ENCODE measurements at regions not wholly inside any gene's neighbourhood (a gene's known extent, or its start where the extent isn't known, plus 50 kb on each side); places are given as distances from the start of the nearest gene placed in this dataset.

DNA sequence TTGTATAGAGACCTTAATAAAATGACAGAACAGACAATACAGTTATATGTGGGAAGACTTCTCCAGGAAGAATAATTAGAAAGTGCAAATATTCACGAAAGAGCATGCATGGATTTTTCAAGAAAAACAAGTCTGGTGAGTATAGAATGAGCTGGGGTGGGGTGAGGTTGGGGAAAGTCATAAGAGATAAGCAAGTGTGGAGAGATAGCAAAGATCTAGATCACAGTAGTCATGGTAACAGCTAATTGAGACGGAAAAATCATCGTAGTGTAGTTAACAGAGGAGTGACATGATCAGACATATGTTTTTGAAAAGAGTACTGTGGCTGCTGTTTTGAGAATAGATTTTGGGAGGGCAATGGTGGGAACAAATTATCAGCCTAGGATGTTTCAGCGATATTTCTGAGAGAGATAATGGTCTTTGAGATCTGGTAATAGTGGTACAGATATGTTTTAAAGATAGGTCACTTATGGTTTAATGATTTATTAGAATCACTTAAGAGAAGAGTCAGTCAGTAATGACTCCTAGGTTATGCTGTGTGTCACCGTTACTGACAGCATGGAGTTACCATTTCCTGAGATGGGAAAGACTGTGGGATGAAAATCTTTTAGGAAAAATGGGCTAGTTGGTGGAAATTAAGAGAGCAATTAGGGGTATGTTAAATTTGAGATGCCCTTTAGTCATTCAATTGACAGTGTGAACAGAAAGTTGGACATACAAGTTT, 248.5 kb upstream of the SLC8A1 start:
- no peak for DNase-seq

DNA sequence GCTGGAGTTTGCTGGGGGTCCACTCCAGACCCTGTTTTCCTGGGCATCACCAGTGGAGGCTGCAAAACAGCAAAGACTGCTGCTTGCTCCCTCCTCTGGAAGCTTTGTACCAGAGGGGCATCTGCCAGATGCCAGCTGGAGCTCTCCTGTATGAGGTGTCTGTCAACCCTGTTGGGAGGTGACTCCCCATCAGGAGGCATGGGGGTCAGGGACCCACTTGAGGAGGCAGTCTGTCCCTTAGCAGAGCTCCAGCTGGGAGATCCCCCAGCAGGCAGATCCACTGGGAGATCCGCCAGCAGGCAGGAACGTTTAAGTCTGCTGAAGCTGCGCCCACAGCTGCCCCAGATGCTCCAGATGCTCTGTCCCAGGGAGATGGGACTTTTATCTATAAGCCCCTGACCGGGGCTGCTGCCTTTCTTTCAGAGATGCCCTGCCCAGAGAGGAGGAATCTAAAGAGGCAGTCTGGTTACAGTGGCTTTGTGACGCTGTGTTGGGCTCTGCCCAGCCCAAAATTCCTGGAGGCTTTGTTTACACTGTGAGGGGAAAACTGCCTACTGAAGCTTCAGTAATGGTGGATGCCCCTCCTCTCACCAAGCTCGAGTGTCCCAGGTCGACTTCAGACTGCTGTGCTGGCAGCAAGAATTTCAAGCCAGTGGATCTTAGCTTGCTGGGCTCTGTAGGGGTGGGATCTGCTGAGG, 260.5 kb upstream of the SLC8A1 start:
- DNase-seq = peak; percentile 25

DNA sequence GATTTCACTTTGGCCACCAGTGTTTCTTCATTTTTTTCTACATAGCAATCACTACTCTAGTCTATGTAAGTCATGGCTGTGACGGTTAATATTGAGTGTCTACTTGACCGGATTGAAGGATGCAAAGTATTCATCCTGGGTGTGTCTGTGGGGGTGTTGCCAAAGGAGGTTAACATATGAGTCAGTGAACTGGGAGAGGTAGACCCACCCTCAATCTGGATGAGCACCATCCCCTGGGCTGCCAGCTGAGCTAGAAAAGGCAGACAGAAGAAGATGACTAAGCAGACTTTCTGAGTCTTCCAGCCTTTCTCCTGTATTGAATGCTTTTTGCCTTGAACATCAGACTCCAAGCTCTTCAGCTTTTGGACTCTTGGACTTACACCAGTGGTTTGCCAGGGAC, 265.0 kb upstream of the SLC8A1 start:
- DNase-seq = peak; percentile 88

DNA sequence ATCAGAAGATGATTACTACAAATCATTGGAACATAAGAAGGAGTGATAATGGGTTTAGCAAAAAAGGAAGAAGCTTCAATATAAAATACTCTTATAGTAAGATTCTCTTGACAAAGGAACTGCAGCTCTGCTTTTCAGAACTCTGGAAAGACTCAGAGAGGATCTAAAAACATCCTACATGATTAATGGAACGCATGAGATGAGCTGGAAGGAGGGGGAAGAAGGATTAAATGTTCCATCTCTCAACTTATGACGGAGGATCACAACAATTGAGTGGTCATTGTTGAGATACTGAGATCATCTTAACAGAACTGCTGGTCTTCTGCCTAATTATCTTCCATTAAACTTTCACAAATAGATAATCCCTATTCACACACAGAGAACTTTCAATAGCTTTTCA, 267.5 kb upstream of the SLC8A1 start:
- peak; percentile 15 for DNase-seq

DNA sequence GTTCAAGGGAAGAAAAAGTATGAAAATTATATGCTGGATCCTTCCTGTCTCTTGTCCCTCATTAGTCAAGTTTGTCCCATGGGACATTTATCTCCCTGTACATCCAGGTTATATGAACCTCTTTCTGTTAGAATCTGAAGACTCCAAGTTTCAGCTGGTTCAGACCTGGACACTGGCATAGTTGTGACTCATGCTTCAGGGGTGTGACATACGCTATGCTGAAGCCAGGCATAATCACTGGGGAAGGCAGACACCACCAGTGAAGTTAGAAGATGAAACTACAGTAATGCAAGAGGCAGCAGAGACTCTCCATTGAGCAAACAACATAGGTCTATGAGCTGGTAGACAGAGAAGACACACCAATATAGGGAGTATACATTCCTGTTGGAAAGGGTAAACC, 269.7 kb upstream of the SLC8A1 start:
- DNase-seq = peak; percentile 37

DNA sequence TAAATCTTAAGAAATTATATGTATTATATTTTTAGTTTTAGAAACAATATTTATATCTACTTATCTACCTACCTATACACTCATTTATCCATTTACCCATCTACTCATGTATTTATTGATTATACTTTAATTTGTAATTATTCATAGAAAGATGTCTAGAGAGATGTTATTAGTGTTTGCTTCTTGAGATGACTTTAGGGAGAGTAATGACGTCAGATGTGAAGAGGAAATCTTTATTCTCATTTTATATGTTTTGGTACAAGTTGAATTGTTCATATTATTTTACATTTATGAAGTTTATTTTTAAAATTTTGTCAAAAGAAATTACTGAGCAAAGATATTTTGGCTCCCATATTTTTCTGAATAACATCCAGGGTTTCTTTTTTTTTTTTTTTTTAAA, 271.3 kb upstream of the SLC8A1 start:
- DNase-seq = no peak

DNA sequence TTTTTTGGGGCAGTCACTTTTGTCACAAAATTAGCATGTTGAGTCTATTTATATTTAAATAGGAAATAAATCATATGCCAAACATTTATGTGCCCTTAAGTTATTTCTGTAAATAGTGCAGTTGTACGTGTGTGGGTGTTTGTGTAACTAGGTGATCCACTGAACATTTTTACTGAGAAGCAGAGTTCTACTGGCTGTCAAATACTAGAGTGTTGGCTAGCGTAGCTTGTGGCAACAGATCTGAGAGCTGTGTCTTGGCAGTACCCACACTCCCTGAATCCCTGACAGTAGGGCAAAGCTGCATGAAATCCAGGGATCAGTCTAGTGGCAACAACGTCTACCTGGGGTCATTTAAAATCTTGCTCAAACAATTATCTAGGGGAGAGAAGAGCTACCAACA, 273.1 kb upstream of the SLC8A1 start:
- no peak for DNase-seq

DNA sequence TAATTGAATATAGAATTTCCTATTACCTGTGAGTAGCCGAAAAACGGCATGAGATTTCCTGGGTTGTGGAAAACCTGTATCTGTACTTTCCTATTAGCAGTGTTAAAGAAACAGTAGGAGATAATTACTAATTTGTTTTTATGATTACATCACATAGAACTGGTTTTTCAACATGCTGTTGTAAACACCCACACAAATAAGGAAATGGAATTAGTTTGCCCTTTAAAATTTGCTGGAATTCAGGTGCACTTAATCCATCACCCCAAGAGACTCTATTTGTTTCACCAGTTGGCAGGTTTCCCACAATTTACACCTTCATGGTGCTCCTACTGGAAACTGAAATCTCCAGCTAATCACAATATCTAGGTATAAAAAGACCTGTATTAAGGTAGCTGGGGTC, 274.1 kb upstream of the SLC8A1 start:
- no peak for DNase-seq

DNA sequence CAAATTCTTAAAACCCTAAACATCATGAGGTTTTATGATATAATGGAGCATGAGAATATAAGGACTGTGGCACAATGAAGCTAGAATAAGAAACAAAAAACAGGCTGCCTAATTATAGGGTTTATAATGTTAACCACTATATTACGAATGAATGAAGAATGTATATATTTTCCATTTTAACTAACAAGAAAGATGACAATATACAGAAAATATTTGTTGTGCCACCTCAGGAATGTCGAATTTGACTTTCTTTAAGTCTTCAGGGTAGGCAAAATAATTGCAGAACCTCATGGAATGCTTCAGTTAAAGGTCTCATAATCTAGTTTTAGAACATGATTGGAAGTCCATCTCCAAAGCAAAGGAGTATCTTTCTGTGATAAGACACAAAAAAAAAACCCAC, 282.9 kb upstream of the SLC8A1 start:
- peak; percentile 92 for DNase-seq

DNA sequence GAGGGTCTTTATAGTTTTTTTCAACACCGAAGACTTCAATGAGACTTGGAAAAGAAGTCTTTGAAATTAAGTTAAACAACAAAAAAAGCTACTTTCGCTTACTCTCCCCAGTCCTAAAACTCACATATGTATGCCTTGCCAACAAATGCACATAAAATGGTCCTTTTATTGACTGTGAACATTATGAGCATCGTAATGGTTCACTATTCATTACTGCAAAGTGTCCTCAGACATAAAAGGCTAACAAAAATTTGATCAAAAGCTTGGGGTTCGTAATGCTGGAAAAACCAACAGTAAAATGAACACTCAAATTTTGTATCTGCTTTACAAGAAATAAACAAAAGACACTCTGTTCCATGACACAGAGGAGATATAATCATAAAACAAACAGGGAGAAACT, 285.3 kb upstream of the SLC8A1 start:
- no peak for DNase-seq

DNA sequence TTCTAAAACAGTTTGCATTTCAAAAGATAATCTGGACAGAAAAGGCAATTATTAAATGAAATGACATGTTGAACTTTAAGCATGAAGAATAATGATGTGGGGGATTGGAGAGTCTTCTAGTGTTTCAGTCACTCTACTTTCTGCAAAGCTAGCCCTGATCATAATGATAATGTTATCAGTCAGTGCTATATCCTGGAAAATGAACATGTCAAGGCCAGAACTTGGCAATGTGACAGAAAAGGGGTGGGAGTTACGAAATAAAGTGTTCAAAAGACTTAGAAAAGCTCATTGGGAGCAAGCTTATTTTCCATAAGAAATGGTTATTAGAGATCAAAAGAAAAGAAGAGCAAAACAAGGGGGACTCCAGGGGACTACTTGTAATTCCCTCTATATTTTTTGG, 288.5 kb upstream of the SLC8A1 start:
- no peak for DNase-seq

DNA sequence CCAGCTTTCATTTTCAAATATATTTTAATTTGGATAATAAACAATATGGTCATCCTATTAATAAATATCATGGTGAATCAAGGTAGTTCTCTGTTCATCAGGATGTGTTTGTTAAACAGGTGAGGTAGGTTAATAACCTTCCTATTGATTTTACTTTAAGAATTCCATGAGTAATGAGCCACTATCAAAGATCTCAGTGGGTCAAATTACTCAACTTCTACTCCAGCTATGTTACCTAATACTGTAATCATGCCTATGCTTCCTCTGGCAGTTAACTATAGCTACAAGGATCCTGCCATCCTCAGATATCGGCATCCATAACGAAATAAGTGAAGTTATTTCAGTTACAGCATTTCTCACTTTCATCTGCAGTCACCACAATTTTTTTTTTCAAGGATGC, 289.6 kb upstream of the SLC8A1 start:
- DNase-seq = no peak

DNA sequence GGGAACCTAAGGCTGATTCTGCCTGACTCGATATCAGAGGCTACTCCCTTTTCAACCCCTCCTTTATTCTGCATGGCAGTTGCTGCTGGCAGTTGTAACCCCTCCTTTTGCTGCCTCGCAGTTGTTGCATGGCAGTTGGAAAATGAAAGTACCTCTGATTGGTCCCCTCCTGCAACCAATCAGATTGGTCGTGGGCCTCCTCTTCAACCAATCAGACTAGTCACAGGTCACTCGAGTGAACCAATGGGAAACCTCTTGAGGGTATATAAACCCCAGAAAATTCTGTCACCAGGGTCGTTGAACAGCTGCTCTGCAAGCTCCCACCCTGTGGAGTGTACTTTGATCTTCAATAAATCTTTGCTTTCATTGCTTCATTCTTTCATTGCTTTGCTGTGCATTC, 294.3 kb upstream of the SLC8A1 start:
- DNase-seq = no peak

DNA sequence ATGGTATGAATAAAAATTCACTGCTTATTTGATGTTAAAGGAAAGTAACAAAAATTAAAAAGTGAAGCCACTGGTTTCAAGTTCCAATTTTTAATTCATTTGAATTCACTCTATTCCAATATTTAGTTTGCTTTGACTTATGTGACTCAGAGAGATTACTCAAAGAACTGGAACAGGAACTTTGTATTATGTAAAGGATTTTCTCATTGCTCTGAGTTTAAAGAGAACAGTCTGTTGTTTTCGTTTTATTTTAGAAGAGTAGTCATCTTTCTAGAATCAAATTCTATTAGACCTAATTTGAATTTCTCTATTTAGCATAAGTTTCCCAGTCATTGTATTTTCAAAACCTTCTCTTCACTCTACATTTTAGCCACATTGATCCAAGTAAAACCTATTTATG, 300.1 kb upstream of the SLC8A1 start:
- DNase-seq = no peak

DNA sequence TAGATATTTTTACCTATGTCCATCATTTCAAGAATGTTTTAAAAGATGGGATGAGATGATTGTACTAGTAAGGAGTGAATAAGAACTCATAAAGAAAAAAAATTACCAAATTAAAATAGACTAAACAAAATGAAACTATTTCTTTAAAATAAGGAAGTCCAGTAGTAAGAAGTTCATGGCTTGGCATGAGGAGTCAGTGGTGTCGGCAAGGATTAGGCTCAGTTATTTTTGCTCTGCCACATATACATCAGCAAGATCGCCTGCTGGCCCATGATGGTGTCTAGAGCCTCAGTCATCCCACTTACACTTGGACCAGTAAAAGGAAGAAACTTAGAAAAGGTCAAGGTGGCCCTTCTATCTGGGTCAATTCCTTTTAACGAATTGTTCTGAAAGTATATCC, 300.9 kb upstream of the SLC8A1 start:
- DNase-seq = no peak

DNA sequence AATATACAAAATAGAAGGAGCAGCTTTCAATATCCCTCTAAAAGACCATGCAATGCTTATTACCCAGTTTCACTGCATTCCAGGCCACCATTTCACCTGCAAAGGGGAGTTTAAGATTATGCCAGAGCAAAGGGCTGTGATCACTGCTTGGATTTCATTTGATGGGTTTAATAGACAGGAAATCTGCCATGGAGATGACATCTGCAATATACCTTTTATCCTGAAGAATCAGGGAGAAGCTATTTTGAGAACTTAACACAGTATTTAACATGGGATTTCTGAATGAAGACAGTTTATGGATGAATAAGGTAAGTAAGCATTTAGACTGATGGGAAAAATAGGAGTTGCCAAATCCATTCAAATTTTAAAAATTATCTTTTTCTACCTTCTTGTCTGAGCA, 303.0 kb upstream of the SLC8A1 start:
- DNase-seq = no peak

DNA sequence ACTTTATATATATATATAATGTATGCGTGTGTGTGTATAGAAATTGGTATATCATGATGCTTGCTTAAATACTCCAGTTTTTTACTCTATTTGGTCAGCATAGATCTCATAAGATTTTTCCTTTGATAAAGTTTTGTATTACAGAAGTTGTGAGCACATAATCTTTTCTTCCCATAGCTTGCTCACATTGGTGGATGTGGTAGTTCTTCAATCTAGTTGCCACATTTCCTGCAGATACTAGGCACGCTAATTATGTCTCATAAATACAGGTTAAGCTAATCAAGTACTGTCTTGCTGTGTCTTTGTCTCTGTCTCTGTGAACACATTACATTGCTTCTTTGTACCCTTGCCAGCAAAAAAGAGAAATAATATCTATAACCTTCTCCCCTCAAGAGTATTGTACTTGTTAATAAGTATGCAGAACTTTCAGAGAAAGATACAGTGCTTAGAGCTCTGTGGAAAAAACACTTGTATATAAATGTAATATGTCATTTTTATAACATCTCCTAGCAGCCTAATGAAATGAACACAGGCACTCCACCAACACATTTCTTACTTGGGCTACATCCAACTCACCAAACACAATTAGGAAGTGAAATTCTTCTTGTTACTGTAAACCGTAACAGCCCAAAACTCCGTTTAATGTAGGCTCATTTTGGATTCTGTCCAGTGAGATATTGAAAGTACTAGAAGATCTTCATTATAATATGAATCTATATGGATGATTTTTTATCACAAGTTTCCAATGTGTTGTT, 306.7 kb upstream of the SLC8A1 start:
- DNase-seq = no peak

DNA sequence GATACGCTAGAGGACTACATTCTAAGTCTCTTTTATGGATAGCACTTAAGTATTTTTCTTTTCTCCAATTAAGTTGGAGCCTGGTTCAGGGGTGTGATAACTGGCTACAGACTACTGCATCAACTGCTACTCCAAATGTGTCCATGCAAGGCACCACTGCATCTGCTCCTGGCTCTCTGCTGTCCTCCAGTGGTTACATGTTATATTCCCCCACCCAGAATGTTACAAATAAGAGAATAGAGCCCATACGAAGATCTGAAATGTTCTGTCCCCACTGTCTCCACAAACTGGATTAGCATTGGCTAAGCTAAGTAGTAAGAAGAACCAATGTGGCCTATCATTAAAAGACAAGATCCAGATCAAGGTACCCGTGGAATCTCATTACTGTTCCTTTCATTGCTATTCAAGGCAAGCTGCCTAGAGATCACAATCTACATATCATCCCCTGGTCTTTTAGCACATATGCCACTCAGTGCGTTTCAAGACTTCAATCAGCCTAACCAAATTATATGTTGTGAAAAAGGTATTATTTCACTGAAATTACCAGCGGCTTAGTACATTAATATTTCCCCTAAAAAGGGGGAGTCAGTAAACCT, 308.3 kb upstream of the SLC8A1 start:
- peak; percentile 71 for DNase-seq

DNA sequence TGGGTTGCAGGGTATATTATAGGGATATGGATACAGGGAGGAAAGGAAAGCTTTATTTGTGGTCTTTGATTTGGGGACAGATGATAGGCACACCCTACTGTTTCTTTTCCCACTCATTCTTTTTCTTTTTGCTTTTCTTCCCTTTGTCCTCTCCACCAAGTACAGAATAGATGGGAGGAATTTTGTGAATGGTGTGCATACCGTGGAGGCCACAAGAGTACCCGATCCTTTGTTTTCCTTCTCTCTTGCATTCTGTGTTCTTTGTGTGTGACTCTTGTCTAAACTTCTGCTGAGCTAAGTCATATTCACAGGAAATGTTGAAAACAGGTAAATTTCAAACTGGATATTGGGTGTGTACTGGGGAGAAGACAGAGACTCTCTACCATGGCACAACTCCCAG, 321.4 kb upstream of the SLC8A1 start:
- no peak for DNase-seq

DNA sequence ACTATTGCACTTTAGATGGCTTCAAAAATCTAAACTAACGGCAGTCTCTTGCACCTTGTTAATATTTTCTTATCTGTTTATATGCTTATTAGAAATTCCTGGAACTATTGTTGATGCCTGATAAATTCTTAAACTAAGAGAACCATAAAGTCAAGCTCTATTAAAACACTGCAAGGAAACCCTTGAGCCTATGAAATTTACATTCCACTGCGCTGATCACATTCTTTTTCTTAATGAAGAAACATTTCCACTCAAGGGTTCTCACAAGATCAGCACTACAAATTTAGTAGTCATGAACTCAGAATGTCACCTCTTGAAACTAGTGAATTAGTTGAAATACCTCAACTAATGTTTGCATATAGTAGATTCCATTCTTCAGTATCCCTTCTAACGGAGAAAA, 331.8 kb upstream of the SLC8A1 start:
- no peak for DNase-seq

DNA sequence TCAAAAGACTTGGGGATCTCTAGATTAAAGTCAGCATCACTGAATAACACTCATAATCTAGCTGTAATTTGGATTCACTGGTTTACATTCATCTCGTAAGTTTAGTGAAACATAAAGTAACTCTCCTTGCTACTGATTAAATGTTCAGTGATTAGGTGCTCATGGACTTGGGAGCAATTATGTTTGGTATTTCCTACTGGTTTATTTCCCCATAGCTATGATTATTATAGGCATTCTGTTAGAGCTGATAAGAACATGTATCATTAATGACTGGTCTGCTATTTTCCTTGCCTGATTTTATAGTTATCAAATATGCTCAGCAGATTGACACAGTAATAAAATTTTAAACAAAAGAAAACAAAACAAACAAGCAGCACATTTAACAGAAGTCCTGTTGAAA, 334.7 kb upstream of the SLC8A1 start:
- DNase-seq = no peak

DNA sequence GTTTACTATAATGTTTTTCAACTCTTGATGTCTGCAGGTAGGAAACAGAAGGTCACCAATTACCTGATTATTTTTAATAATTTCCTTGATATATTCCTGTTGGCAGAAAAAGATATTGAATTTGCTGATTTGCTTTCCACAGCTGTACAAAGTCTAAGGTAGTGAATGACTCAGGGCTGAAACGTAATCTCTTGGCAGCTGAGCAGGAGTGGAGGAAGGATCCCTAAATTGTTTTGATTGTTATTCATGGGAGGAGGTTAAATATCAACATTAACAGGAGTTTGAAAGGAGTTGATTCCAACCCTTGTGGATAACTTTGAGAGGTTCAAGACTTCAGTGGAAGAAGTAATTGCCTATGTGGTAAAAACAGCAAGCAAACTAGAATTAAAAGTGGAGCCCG, 345.2 kb upstream of the SLC8A1 start:
- no peak for DNase-seq

DNA sequence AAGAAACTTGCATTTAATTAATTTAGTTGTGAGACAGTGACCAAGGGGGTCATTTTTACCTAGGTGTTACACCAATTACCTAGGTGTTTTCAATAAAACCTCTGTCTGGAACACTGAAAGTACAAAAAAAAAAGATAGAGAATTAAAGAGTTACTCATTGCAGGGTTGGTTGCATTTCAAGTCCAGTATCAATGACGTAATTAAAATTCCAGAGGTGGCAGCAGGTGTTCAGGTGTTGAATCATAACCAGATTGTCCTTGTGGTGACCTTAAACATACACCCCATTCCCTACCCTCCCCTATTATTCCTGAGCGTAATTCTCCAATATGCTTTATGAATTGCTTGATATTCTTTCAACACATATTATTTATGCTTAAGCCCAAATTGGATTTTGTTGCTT, 352.0 kb upstream of the SLC8A1 start:
- no peak for DNase-seq

DNA sequence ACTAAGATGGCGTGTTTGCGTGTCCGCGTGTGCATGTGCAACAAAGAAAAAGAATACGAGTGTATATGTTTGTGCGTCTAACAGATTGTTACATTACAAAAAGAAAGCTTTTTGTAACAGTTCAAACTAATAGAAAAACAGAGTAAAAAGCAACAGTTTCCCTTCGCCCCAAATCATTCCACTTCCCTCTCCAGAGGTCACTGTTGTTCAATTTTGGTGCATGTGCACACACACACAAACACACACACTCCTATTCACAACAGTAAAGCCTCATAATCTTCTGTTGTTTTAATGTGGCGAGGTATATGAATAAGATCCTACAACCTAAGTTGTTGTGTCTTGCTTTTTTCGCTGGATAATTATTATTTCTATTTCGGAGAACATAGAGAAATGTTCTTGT, 357.3 kb upstream of the SLC8A1 start:
- no peak for DNase-seq
